K562 (cell line): ENCODE measurements at regions not wholly inside any gene's neighbourhood (a gene's known extent, or its start where the extent isn't known, plus 50 kb on each side); places are given as distances from the start of the nearest gene placed in this dataset.
A peak's percentile ranks its signal among the peaks of the same experiment; 100 is the strongest.

Source experiments
- ATAC-seq: fragments of 200-7000 bp; cut with Tn5 transposase; 3 replicates; pipeline ENCODE4 v1.9.1; 2020; ENCODE audit warnings: moderate library complexity
- BruUV-seq: library from RNA; stranded (reverse); fragments of 400-500 nt; replicated peaks from 2 replicates; lab custom pipeline; 2021; lab: Mats Ljungman, UMichigan
- CTCF ChIA-PET: fragments of 300-600 bp; formaldehyde crosslinking; extraction: SDS; loops from one replicate; lab custom pipeline; 2021; ENCODE audit warnings: low intra/inter-chr PET ratio; lab: Yijun Ruan, JAX
- POLR2A ChIA-PET: fragments of 300-600, 350-650 bp; sonication (Branson Sonifier 250); formaldehyde crosslinking; extraction: SDS; loops from one replicate; lab custom pipeline; 2021; ENCODE audit warnings: antibody characterized with exemption, inconsistent platforms; lab: Yijun Ruan, JAX
- DNase-seq, 4 experiments: peaks; one replicate each; pipeline versions ENCODE4 v3.0.0 to v3.0.0-alpha.2; 2011 to 2018; ENCODE audit warnings: low spot score in 3 of 4, mixed read lengths in 3 of 4; ENCODE audit errors: extremely low read depth in 1 of 4
- FAIRE-seq: peaks from 2 replicates; lab custom pipeline; 2011; peaks lifted over from hg19 to GRCh38; lab: Jason Lieb, UNC
- H2AFZ ChIP-seq: 2 replicates; pipeline ENCODE4 v1.6.0; 2011; ENCODE audit warnings: low read depth, low read length, control low read depth, inconsistent platforms
- H3K27ac ChIP-seq: fragments of 200-600 bp; 3 replicates; pipeline ENCODE4 v1.8.0; 2011; ENCODE audit warnings: low read depth, mild to moderate bottlenecking, control low read depth, inconsistent platforms, low read length, moderate library complexity, mixed read lengths; ENCODE audit errors: extremely low read depth
- H3K27me3 ChIP-seq, 2 experiments: fragments of 300-600 bp in 1 of 2; 2 replicates in 1 of 2; 3 replicates in 1 of 2; pipeline versions ENCODE4 v1.6.0 to v1.8.0; 2011; ENCODE audit warnings: inconsistent platforms in 2 of 2, low read length in 2 of 2, mild to moderate bottlenecking in 1 of 2, mixed read lengths in 1 of 2, moderate library complexity in 1 of 2; ENCODE audit not compliant: control insufficient read depth in 2 of 2, insufficient read depth in 2 of 2
- H3K36me3 ChIP-seq: fragments of 300-600 bp; 3 replicates; pipeline ENCODE4 v1.8.0; 2011; ENCODE audit warnings: mild to moderate bottlenecking, low read length, inconsistent platforms; ENCODE audit not compliant: control insufficient read depth, insufficient read depth
- H3K4me1 ChIP-seq, 2 experiments: fragments of 200-600 bp in 1 of 2; replicated peaks in 1 of 2; 2 replicates in 1 of 2; 3 replicates in 1 of 2; pipeline versions ENCODE4 v1.5.1 to v1.8.0; 2011; ENCODE audit warnings: inconsistent platforms in 2 of 2, low read length in 2 of 2, mild to moderate bottlenecking in 1 of 2, mixed read lengths in 1 of 2, moderate library complexity in 1 of 2; ENCODE audit not compliant: control insufficient read depth in 2 of 2, insufficient read depth in 2 of 2
- H3K4me2 ChIP-seq: 2 replicates; pipeline ENCODE4 v1.6.1; 2011; ENCODE audit warnings: low read length, control low read depth, inconsistent platforms, mixed read lengths; ENCODE audit not compliant: insufficient read depth
- H3K4me3 ChIP-seq: fragments of 200-600 bp; sonication (generic), shearing (Covaris generic); 2 replicates; pipeline ENCODE4 v1.5.1; 2016; ENCODE audit warnings: control low read depth, inconsistent platforms
- H3K79me2 ChIP-seq: fragments of 200-600 bp; 3 replicates; pipeline ENCODE4 v1.8.0; 2011; ENCODE audit warnings: low read length, inconsistent platforms; ENCODE audit not compliant: control insufficient read depth, insufficient read depth
- H3K9ac ChIP-seq, 2 experiments: 2 replicates each; pipeline versions ENCODE4 v1.6.0 to v1.6.1; 2011; ENCODE audit warnings: low read depth in 2 of 2, low read length in 2 of 2, control low read depth in 1 of 2, inconsistent platforms in 1 of 2, mild to moderate bottlenecking in 1 of 2, mixed read lengths in 1 of 2; ENCODE audit not compliant: insufficient read depth in 1 of 2
- H3K9me1 ChIP-seq: one replicate; pipeline ENCODE4 v1.6.0; 2011; ENCODE audit warnings: inconsistent platforms, mild to moderate bottlenecking, low read length, moderate library complexity; ENCODE audit not compliant: control insufficient read depth, insufficient read depth
- H3K9me3 ChIP-seq: replicated peaks from 2 replicates; pipeline ENCODE4 v1.5.1; 2011; ENCODE audit warnings: low read depth, low read length, inconsistent platforms; ENCODE audit not compliant: control insufficient read depth, insufficient read depth
- H4K20me1 ChIP-seq: replicated peaks from 2 replicates; pipeline ENCODE4 v1.6.1; 2011; ENCODE audit warnings: low read length, inconsistent platforms, mixed read lengths; ENCODE audit not compliant: control insufficient read depth, insufficient read depth
- ILK ChIP-seq: fragments of 450-650 bp; IDR thresholded peaks from 2 replicates; pipeline ENCODE4 v1.6.1; 2016; ENCODE audit warnings: missing genetic modification characterization, low read depth, mild to moderate bottlenecking, missing compliant biosample characterization, moderate library complexity, borderline replicate concordance
- MCM5 ChIP-seq: fragments of 450-650 bp; IDR thresholded peaks from 2 replicates; pipeline ENCODE4 v1.6.1; 2016; ENCODE audit warnings: low read depth
- ZNF280A ChIP-seq: fragments of 450-650 bp; IDR thresholded peaks from 2 replicates; pipeline ENCODE4 v1.6.1; 2018; ENCODE audit warnings: mild to moderate bottlenecking, low read depth; ENCODE audit not compliant: partially characterized antibody
- ZNF316 ChIP-seq: fragments of 450-650 bp; IDR thresholded peaks from 2 replicates; pipeline ENCODE4 v1.6.1; 2016
- ZNF507 ChIP-seq: conservative IDR thresholded peaks from 2 replicates; pipeline ENCODE4 v1.6.1; 2017; ENCODE audit warnings: missing genetic modification characterization, missing compliant biosample characterization
- WGBS: fragments of 100-300 bp; shearing (Covaris generic); methylation state at CpG from one replicate; pipeline ENCODE4 v1.1.6; 2016; ENCODE audit warnings: low coverage, mixed read lengths; ENCODE audit not compliant: insufficient coverage; ENCODE audit errors: missing lambda C conversion rate; 5-methylcytosine and 5-hydroxymethylcytosine counted together
- in situ Hi-C: fragments of 300-500 bp; cut with MboI; formaldehyde crosslinking; loops from 4 replicates; pipeline ENCODE4 v1.15.0; 2018; ENCODE audit warnings: inconsistent platforms, mixed read lengths
- intact Hi-C: fragments of 100-400 bp; cut with micrococcal nuclease; formaldehyde crosslinking; loops from 2 replicates; pipeline ENCODE4 v1.14.2; 2022
- TF ChIP-seq, protein P1 (sequence below): fragments of 450-650 bp; IDR thresholded peaks from 2 replicates; pipeline ENCODE4 v1.6.1; 2016; ENCODE audit warnings: missing biosample characterization, missing genetic modification characterization

DNA sequence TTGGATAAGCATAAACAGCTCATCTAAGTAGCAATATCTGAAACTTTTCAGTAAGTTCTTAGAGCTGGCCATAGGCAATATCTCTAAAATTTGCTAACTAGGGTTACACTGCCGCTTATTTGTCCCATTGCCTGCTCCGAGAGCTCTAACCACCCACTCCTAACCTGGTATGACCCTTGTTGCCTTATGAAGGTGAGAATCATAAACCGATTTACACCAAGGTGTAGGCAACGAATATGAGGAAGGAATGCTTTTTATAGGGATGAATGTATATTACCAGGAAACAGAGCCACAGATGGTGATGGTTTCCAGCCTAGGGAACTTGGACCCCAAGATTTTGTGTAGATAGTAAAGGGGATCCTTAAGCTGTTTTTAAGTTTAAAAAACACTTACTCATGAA, 440.9 kb downstream of the PDCD6IP start:
- Histone ChIP-seq H4K20me1 (no peaks in the 10 kb centered on the region), H3K4me2 (no peak overlapping the region), H3K4me1 (no peaks in the 10 kb centered on the region), H3K4me3 (no peak overlapping the region), H3K9me3 (no peaks in the 10 kb centered on the region), H3K27ac (no peak overlapping the region), H3K9ac (no peak overlapping the region), H3K79me2 (no peaks in the 10 kb centered on the region), H3K27me3 (no peaks in the 10 kb centered on the region), H2AFZ (no peak overlapping the region), H3K9me1 (no peaks in the 10 kb centered on the region), H3K36me3 (no peaks in the 10 kb centered on the region)
- 1% methylated on average over 4 of the region's 4 CpGs for WGBS
- ATAC-seq (no peak), DNase-seq (no peak), FAIRE-seq (no peak)
- intact Hi-C loops: no loop called here
- CTCF ChIA-PET: no interaction called here
- in situ Hi-C loops: no loop called here
- no TSS peak for BruUV-seq
- POLR2A ChIA-PET: interaction anchor here (1.1 kb wide), 1 partner anchor 9 kb away, joined by 3 read pairs; no protein-coding TSS in a partner anchor
- TF ChIP-seq ILK (tag): no peak
- no peak for TF ChIP-seq ZNF280A
- TF ChIP-seq MCM5: no peak
- TF ChIP-seq ZNF316: 0 out of 2 replicates have a peak, but pooled peaks have one; percentile 40

DNA sequence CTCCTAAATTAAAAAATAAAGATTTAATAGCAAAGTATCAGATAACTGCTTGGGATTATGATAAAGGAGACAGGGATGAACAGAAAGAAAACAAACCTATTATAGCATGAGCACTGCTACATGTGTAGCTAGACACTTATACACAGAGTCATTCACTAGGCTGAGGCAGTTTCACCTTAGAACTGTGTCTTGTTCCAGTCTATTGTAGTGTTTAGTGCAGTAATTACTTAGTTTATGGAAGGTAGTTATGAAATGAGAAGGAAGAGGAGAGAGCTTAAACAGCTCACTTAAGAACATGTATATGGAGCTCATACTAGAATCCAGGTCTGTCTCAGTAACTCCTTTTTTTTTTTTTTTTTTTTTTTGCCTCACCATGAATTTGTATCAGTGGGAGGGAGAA, 441.4 kb downstream of the PDCD6IP start:
- CTCF ChIA-PET: no interaction called here
- H3K4me3 ChIP-seq: no peak overlapping the region
- no TSS peak for BruUV-seq
- H3K9ac ChIP-seq: no peak overlapping the region
- H3K9me1 ChIP-seq: no peaks in the 10 kb centered on the region
- H4K20me1 ChIP-seq: no peaks in the 10 kb centered on the region
- DNase-seq (no peak), ATAC-seq (no peak), FAIRE-seq (no peak)
- no peaks in the 10 kb centered on the region for H3K36me3 ChIP-seq
- H3K79me2 ChIP-seq: no peaks in the 10 kb centered on the region
- no peaks in the 10 kb centered on the region for H3K4me1 ChIP-seq
- TF ChIP-seq ZNF507 (tag): no peak
- TF ChIP-seq, protein P1, sequence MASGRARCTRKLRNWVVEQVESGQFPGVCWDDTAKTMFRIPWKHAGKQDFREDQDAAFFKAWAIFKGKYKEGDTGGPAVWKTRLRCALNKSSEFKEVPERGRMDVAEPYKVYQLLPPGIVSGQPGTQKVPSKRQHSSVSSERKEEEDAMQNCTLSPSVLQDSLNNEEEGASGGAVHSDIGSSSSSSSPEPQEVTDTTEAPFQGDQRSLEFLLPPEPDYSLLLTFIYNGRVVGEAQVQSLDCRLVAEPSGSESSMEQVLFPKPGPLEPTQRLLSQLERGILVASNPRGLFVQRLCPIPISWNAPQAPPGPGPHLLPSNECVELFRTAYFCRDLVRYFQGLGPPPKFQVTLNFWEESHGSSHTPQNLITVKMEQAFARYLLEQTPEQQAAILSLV (tag): no peak
- TF ChIP-seq, all 486 proteins: peak for 0
- POLR2A ChIA-PET: interaction anchor here (1.1 kb wide), 1 partner anchor 8 kb away, joined by 3 read pairs; no protein-coding TSS in a partner anchor
- no peak overlapping the region for H2AFZ ChIP-seq
- intact Hi-C loops (no loop called here), in situ Hi-C loops (no loop called here)
- H3K9me3 ChIP-seq: no peaks in the 10 kb centered on the region
- no peaks in the 10 kb centered on the region for H3K27me3 ChIP-seq
- no peak overlapping the region for H3K4me2 ChIP-seq
- H3K27ac ChIP-seq: no peak overlapping the region
